ENCODE measurements at regions not wholly inside any gene's neighbourhood (a gene's known extent, or its start where the extent isn't known, plus 50 kb on each side); places are given as distances from the start of the nearest gene placed in this dataset.
"Not testable (repeated sequence)": the region's sequence is repeated elsewhere in the genome, so short reads cannot be mapped to it uniquely, and the experiment has no call there.

DNA sequence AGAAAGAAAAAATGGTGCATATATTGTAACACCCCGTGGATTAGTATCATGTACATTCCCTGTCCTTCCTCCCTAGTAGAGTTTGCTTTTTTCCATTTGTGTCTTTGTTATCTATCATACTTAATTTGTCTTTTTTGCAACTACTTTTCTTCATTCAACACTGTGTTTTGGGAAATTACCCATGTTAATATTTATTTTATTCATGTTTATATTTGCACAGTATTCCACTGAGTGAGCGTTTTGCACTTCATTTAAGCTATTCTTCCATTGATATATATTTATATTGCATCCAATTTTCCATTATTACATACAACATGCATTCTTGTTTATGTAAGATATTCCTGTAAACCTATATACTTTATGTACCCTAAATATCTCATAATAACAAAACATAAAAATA lies 57.6 kb upstream of the FAM171A1 start:
- DNase-seq (ENCODE audit: low spot score), result no peak

DNA sequence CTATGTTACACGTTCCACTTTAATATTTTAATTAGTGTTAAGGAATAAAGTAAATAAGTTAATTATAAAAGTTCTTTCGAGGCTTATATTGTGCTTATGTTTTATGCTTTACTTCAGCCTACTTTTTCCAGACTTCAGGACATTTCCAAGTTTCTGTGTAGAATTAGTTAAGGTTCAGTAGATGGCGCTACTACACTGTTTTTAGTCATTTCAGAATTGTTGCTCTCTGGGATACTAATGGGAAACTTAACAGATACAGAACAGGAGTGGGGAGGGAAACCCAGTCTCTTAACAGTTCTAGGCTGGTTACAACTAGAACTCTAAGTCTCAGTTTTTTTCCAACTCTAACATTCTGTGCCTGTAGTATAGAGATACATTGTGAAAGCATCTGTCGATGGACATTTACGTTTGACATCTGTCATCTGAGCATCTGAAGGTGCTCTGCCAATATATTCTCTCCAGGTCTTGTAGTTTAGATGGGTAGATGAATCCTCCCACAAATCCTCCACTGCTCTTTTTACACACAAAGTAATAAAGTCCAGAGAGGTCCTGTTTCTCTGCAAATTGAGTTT lies 56.8 kb upstream of the FAM171A1 start:
- peak; percentile 48 for DNase-seq (ENCODE audit: low spot score)

DNA sequence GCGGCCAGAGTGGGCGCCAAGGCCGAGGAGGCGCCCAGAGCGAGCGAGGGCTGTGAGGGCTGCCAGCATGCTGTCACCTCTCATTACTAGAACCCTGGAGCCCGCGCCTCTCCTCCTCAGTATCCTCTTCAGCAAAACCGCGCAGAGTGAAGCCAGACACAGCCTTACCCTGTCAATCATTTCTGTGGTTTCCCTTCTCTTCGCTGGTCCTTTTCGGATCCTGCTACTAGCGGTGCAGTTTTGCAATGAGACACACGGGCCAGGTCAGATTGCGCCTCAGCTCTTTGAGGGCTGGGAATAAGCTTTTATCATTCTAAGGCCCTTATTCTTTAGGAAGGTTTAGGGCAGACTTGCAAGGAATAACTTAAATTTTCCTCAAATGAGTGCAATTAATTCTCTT lies 55.5 kb upstream of the FAM171A1 start:
- DNase-seq (ENCODE audit: low spot score), result no peak

DNA sequence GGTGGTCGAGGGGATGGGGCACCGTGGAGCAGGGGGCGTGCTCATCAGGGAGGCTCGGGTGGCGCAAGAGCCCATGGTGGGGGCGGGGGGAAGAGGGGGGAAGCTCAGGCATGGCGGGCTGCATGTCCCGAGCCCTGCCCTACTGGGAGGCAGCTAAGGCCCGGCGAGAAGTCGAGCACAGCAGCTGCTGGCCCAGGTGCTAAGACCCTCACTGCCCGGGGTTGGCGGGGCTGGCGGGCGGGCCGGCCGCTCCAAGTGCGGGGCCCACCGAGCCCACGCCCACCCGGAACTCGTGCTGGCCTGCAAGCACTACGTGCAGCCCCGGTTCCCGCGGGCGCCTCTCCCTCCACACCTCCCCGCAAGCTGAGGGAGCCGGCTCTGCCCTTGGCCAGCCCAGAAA lies 55.0 kb upstream of the FAM171A1 start:
- no peak for DNase-seq (ENCODE audit: low spot score)

DNA sequence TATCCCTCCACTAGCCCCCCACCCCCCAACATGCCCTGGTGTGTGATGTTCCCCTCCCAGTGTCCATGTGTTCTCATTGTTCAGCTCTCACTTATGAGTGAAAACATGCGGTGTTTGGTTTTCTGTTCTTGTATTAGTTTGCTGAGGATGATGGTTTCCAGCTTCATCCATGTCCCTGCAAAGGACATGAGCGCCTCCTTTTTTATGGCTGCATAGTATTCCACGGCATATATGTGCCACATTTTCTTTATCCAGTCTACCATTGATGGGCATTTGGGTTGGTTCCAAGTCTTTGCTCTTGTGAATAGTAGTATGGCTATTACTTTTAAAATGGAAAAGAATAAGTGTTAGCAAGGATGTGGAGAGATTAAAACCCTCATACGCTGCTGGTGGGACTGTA lies 50.8 kb upstream of the FAM171A1 start:
- DNase-seq (ENCODE audit: low spot score), result not testable (repeated sequence)
